H1 (cell line): ENCODE measurements at regions not wholly inside any gene's neighbourhood (a gene's known extent, or its start where the extent isn't known, plus 50 kb on each side); places are given as distances from the start of the nearest gene placed in this dataset.

ENCODE experiments used
- BCL11A ChIP-seq, 2 experiments: IDR thresholded peaks; one replicate each; pipeline ENCODE4 v1.6.1; 2011; ENCODE audit warnings: low read depth in 2 of 2, low read length in 2 of 2, mild to moderate bottlenecking in 2 of 2
- EZH2 ChIP-seq: fragments of 200-600 bp; sonication (generic); IDR thresholded peaks from 2 replicates; pipeline ENCODE4 v1.7.1; 2012; ENCODE audit warnings: low read depth, mild to moderate bottlenecking, moderate library complexity, low read length, inconsistent platforms; ENCODE audit not compliant: severe bottlenecking
- NANOG ChIP-seq: IDR thresholded peaks from 2 replicates; pipeline ENCODE4 v1.6.1; 2011; ENCODE audit warnings: low read length, low read depth, mild to moderate bottlenecking, inconsistent platforms; ENCODE audit not compliant: insufficient read depth, poor library complexity, severe bottlenecking
- PHF8 ChIP-seq: fragments of 200-600 bp; sonication (generic); conservative IDR thresholded peaks from 2 replicates; pipeline ENCODE4 v1.7.1; 2012; ENCODE audit warnings: low read depth, mild to moderate bottlenecking, inconsistent platforms, low read length, moderate library complexity
- POLR2AphosphoS5 ChIP-seq: IDR thresholded peaks from 2 replicates; pipeline ENCODE4 v1.6.1; 2011; ENCODE audit warnings: low read depth, low read length
- POU5F1 ChIP-seq: IDR thresholded peaks from 2 replicates; pipeline ENCODE4 v1.6.1; 2011; ENCODE audit warnings: low read depth, mild to moderate bottlenecking, low read length, moderate library complexity

DNA sequence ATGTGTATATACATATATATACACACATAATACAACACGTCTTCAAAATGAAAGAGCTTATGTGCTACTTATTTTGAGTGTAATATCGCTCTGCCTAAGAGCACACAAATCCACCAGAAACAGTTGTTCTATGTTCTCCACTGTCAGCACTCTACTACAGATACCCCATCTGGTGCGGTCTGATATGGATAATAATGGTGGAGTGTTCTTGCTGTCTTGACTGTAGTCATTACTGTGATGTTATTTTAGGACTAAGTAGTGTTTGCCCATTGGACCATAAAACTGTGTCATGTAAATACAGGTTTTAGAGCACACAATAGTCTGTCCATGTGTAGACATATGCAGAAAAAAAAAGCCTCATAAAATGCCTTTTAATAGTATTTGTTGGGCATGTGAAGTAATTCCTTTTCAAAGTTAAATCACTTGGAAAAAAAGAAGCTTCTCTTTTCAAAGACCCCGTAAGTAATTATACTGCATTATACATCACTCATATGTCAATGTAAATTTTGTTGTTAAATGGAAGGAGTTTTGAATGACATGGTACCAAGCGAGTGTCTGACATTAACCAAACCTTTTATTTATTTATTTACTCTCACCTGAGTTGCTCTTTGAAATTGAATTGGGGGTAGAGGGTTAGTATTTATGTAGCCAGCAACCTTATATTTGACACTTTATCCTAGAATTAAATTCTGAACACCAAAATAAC is 1249.2 kb upstream of the ZEB2 start (continued):
- TF ChIP-seq PHF8 = no peak
- TF ChIP-seq BCL11A (IDR thresholded peaks at IDR 0.05; ENCODE audit: low read depth in 2 of 2, low read length in 2 of 2) = no peak
- no peak for TF ChIP-seq POLR2AphosphoS5
- TF ChIP-seq EZH2 = no peak
- no peak for TF ChIP-seq POU5F1
- TF ChIP-seq NANOG = no peak
